ENCODE measurements at regions not wholly inside any gene's neighbourhood (a gene's known extent, or its start where the extent isn't known, plus 50 kb on each side); places are given as distances from the start of the nearest gene placed in this dataset.

- DNase-seq (ENCODE audit: low read depth in 2 of 3, low spot score in 2 of 3), result no peak
These were observed 71.1 kb downstream of the TMEM114 start for GRCh38 chr16:8519179-8519578.

- DNase-seq (ENCODE audit: low read depth in 2 of 3, low spot score in 2 of 3), result no peak
These were observed 73.0 kb downstream of the TMEM114 start for GRCh38 chr16:8517280-8517679.

GRCh38 chr16:8516471-8516870 lies 73.8 kb downstream of the TMEM114 start:
- DNase-seq (ENCODE audit: low read depth in 2 of 3, low spot score in 2 of 3), result no peak

GRCh38 chr16:8512941-8513624 lies 77.2 kb downstream of the TMEM114 start:
- DNase-seq (ENCODE audit: low read depth in 2 of 3, low spot score in 2 of 3), result no peak

- DNase-seq (ENCODE audit: low read depth in 2 of 3, low spot score in 2 of 3), result no peak
These were observed 78.8 kb downstream of the TMEM114 start for GRCh38 chr16:8511464-8511863.

GRCh38 chr16:8510160-8510559 lies 80.2 kb downstream of the TMEM114 start:
- DNase-seq (ENCODE audit: low read depth in 2 of 3, low spot score in 2 of 3), result no peak

- no peak for DNase-seq (ENCODE audit: low read depth in 2 of 3, low spot score in 2 of 3)
These were observed 84.9 kb downstream of the TMEM114 start for GRCh38 chr16:8505327-8505991.

GRCh38 chr16:8502446-8502845 lies 87.9 kb downstream of the TMEM114 start:
- DNase-seq (ENCODE audit: low read depth in 2 of 3, low spot score in 2 of 3), result no peak

- DNase-seq (ENCODE audit: low read depth in 2 of 3, low spot score in 2 of 3), result no peak
These were observed 90.0 kb downstream of the TMEM114 start for GRCh38 chr16:8500351-8500750.

- no peak for DNase-seq (ENCODE audit: low read depth in 2 of 3, low spot score in 2 of 3)
These were observed 93.9 kb downstream of the TMEM114 start for GRCh38 chr16:8496364-8496763.

GRCh38 chr16:8493972-8494371 lies 96.3 kb downstream of the TMEM114 start:
- DNase-seq (ENCODE audit: low read depth in 2 of 3, low spot score in 2 of 3), result no peak

- DNase-seq (ENCODE audit: low read depth in 2 of 3, low spot score in 2 of 3), result no peak
These were observed 97.6 kb downstream of the TMEM114 start for GRCh38 chr16:8492690-8493089.

GRCh38 chr16:8489580-8489979 lies 100.7 kb downstream of the TMEM114 start:
- DNase-seq (ENCODE audit: low read depth in 2 of 3, low spot score in 2 of 3), result no peak

- no peak for DNase-seq (ENCODE audit: low read depth in 2 of 3, low spot score in 2 of 3)
These were observed 103.3 kb downstream of the TMEM114 start for GRCh38 chr16:8486985-8487384.

GRCh38 chr16:8483396-8483795 lies 106.9 kb downstream of the TMEM114 start:
- no peak for DNase-seq (ENCODE audit: low read depth in 2 of 3, low spot score in 2 of 3)

- no peak for DNase-seq (ENCODE audit: low read depth in 2 of 3, low spot score in 2 of 3)
These were observed 108.5 kb downstream of the TMEM114 start for GRCh38 chr16:8481810-8482209.

- no peak for DNase-seq (ENCODE audit: low read depth in 2 of 3, low spot score in 2 of 3)
These were observed 113.5 kb downstream of the TMEM114 start for GRCh38 chr16:8476824-8477223.

- no peak for DNase-seq (ENCODE audit: low read depth in 2 of 3, low spot score in 2 of 3)
These were observed 115.7 kb downstream of the TMEM114 start for GRCh38 chr16:8474587-8474986.

- DNase-seq (ENCODE audit: low read depth in 2 of 3, low spot score in 2 of 3), result no peak
These were observed 121.1 kb downstream of the TMEM114 start for GRCh38 chr16:8469102-8469778.

GRCh38 chr16:8464979-8465378 lies 125.3 kb downstream of the TMEM114 start:
- DNase-seq (ENCODE audit: low read depth in 2 of 3, low spot score in 2 of 3), result no peak

- DNase-seq (ENCODE audit: low read depth in 2 of 3, low spot score in 2 of 3), result no peak
These were observed 131.1 kb downstream of the TMEM114 start for GRCh38 chr16:8459085-8459733.
